EH (cell line): ENCODE measurements at regions not wholly inside any gene's neighbourhood (a gene's known extent, or its start where the extent isn't known, plus 50 kb on each side); places are given as distances from the start of the nearest gene placed in this dataset.

ENCODE experiments used
- DNase-seq: peaks from one replicate; pipeline ENCODE4 v3.0.0-alpha.2; 2015; ENCODE audit warnings: low read depth

- DNase-seq: no peak
Observed at GRCh38 chr4:30314001-30314400, 406.2 kb upstream of the PCDH7 start.

- DNase-seq: no peak
Observed at GRCh38 chr4:30330894-30331652, 389.1 kb upstream of the PCDH7 start.

- no peak for DNase-seq
Observed at GRCh38 chr4:30341731-30342130, 378.4 kb upstream of the PCDH7 start.

GRCh38 chr4:30350288-30350687 lies 369.9 kb upstream of the PCDH7 start:
- no peak for DNase-seq

GRCh38 chr4:30354605-30355004 lies 365.6 kb upstream of the PCDH7 start:
- no peak for DNase-seq

- DNase-seq: no peak
Observed at GRCh38 chr4:30362436-30362835, 357.7 kb upstream of the PCDH7 start.

GRCh38 chr4:30370105-30370504 lies 350.1 kb upstream of the PCDH7 start:
- DNase-seq: no peak

GRCh38 chr4:30380404-30380998 lies 339.7 kb upstream of the PCDH7 start:
- DNase-seq: peak; percentile 7

- no peak for DNase-seq
Observed at GRCh38 chr4:30385650-30386049, 334.5 kb upstream of the PCDH7 start.

- no peak for DNase-seq
Observed at GRCh38 chr4:30386266-30386895, 333.8 kb upstream of the PCDH7 start.

- DNase-seq: no peak
Observed at GRCh38 chr4:30395902-30396301, 324.3 kb upstream of the PCDH7 start.

- no peak for DNase-seq
Observed at GRCh38 chr4:30396772-30397475, 323.2 kb upstream of the PCDH7 start.

GRCh38 chr4:30399476-30399875 lies 320.7 kb upstream of the PCDH7 start:
- DNase-seq: no peak

- DNase-seq: no peak
Observed at GRCh38 chr4:30402276-30402675, 317.9 kb upstream of the PCDH7 start.

- DNase-seq: no peak
Observed at GRCh38 chr4:30413915-30414314, 306.3 kb upstream of the PCDH7 start.

GRCh38 chr4:30416547-30416946 lies 303.6 kb upstream of the PCDH7 start:
- no peak for DNase-seq

- DNase-seq: no peak
Observed at GRCh38 chr4:30427932-30428331, 292.2 kb upstream of the PCDH7 start.

GRCh38 chr4:30429813-30430761 lies 290.1 kb upstream of the PCDH7 start:
- no peak for DNase-seq

- DNase-seq: no peak
Observed at GRCh38 chr4:30434656-30435055, 285.5 kb upstream of the PCDH7 start.

- DNase-seq: no peak
Observed at GRCh38 chr4:30436394-30436793, 283.8 kb upstream of the PCDH7 start.

GRCh38 chr4:30437316-30437715 lies 282.9 kb upstream of the PCDH7 start:
- no peak for DNase-seq

GRCh38 chr4:30443289-30443688 lies 276.9 kb upstream of the PCDH7 start:
- no peak for DNase-seq
